Erythroblast (primary cell): ENCODE measurements at regions not wholly inside any gene's neighbourhood (a gene's known extent, or its start where the extent isn't known, plus 50 kb on each side); places are given as distances from the start of the nearest gene placed in this dataset.

Source experiments
- GATA1 ChIP-seq: IDR thresholded peaks from 2 replicates; pipeline ENCODE4 v1.6.1; 2011; ENCODE audit warnings: low read depth, mild to moderate bottlenecking, control low read depth, low read length, moderate library complexity
- POLR2A ChIP-seq: IDR thresholded peaks from 2 replicates; pipeline ENCODE4 v1.6.1; 2011; ENCODE audit warnings: mild to moderate bottlenecking, low read length

DNA sequence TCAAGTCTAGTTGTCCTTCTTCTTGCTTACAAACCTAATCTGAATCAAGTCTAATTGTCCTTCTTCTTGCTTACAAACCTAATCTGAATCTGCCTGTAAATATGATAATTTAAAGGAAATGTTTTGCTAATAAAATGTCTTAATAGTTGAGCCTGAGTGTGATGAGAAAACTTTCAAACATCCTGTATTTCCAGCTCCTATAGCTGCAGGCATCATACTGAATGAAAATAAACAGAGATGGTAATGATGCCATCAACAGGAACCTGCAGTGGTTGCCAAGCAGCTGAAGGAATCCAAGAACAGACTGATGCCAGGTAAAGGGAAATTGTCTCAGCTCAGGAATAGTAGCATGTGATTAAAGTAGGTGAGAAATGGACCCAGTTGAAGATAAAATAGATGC, 156.1 kb upstream of the IRS4 start:
- TF ChIP-seq POLR2A, result no peak
- TF ChIP-seq GATA1, result no peak
